C4-2B (cell line): ENCODE measurements at regions not wholly inside any gene's neighbourhood (a gene's known extent, or its start where the extent isn't known, plus 50 kb on each side); places are given as distances from the start of the nearest gene placed in this dataset.

Experiments
- CTCF ChIP-seq: fragments of 450-650 bp; conservative IDR thresholded peaks from 2 replicates; pipeline ENCODE4 v1.5.1; 2017; ENCODE audit warnings: mild to moderate bottlenecking
- ZFX ChIP-seq: fragments of 450-650 bp; IDR thresholded peaks from 2 replicates; pipeline ENCODE4 v1.6.1; 2017

- TF ChIP-seq CTCF (no peak), ZFX (no peak)
Measured at GRCh38 chr5:145471026-145471425, 364.1 kb downstream of the PRELID2 start.
